IPS-NIHi11 (cell line): ENCODE measurements at regions not wholly inside any gene's neighbourhood (a gene's known extent, or its start where the extent isn't known, plus 50 kb on each side); places are given as distances from the start of the nearest gene placed in this dataset.

ENCODE experiments used
- DNase-seq: peaks from one replicate; pipeline ENCODE4 v3.0.0; 2012; ENCODE audit warnings: mixed read lengths, low spot score

DNA sequence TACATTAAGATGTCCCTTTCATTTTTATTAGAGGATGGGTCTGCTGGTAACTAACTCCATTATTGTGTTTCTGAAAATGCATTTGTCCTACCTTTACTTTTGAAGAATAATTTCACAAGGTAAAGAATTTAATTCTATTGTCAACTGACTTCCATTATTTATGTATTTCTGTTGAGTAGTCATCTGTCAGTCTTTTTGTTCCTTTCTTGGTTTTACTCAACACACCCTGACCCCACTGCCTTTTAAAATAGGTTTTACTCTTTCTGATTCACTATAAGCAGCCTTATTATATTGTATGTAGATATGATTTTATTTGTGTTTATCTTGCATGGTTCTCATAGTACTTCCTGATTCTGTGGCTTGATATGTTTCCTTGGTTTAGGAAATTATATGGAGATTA, 237.5 kb downstream of the TGFB2 start:
- no peak for DNase-seq

DNA sequence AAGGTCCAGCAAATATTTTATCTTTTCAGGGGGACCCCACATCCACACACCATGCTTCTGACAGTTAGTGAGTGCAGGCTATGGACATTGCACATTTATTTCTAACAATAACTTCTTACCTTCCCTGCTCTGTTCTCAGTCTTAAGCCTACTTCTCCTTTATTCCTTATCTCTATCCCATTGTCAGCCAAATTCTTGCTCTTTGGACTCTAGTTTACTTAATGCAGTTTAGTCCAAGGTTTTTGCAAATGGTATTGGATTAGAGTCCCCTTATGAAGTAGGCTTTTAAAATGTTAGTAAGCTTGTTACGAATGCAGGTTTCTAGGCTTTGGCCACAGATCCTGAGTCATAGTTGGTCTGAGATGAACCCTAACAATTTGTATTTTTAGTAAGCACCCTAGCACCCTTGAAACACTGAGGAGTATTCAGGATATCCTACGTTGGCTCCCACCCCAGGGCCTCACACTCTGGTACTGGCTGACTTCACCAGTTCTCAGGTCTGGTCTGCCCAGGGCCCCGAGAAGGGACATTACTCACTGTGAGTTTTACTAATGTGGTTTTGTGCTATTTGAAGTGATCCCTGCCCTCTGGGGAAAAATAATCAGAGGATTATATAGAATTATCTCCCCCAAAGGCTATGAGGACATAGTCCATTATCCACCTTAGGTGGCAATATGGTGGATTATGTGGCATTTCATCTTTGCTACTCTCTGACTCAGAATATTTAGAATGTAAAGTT, 239.5 kb downstream of the TGFB2 start:
- DNase-seq, result no peak

DNA sequence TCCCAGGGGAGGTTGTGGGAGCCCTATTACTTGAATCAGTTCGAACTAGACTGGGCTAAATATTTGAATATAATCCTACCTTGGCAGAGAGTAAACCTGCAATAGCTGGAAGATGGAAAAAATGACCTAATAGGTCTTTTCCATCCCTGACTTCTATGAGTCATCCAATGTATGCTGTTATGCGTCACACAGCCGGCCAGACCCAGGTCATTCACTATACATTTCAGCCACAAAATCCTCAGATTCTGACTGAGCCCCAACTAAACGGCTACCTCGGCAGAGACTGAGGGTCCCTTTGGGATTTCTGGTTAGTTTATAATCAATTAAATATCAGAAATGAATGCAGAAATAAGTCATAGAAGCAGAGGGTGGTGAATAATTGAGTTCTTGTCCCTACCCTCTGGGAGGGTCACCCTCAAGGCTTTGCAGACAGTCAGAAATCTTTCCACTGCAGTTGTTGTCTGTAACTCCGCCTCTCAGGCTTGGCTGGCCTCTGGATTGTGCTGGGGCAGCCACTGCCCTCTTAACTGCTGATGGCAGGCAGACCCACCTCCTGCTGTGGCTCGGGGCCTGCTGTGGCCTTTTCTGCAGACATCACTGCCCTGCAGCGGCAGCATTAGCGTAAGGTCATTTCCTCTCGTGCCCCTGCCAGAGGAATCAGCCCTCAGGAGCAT, 240.5 kb downstream of the TGFB2 start:
- DNase-seq, result peak; percentile 86

DNA sequence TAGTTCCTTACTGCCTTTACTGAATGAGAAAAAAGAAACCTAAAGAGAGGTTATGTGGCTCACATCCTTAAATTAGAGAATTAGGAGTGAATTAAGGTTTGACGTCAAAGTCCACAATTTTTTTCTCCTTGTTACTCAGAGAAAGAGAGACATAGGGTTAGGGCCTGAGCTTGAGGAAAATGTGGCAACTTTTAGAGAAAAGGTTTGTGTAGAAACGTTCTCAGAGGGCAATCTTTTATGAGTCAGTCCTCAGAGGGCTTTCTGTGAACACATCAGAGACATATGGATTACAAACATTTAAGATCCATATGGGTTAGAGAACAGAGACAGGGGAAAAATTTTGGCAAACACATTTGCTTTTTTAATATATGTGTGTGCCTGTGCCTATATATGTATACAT, 242.8 kb downstream of the TGFB2 start:
- DNase-seq, result no peak

DNA sequence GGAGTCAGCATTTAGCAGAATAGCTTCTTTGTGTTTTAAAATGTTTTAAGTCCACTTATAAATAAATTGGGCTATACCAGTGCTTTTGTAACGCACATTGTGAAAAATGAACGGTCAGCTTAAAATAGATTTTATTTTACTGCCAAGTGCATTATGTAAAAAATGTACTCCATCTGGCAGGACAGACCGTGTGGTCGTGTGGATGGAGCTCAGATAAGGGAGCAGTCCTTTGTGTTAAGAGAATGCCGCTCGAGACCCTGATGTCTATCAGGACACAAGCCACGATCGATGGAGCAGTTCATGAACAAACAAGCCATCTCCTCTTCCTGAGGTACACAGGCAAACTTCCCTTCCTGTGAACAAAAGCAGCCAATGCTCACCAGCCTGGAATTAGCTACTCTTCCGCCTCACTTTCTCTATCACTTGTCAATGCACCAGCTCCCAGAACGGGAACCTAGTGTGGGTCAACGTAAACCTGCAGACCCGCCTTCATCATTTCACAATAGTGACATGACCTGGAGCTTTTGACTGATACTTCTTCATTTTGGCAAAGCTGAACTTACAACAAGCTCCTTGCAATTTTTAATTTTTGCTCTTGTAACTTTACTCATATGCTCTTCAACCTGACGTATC, 243.5 kb downstream of the TGFB2 start:
- no peak for DNase-seq

DNA sequence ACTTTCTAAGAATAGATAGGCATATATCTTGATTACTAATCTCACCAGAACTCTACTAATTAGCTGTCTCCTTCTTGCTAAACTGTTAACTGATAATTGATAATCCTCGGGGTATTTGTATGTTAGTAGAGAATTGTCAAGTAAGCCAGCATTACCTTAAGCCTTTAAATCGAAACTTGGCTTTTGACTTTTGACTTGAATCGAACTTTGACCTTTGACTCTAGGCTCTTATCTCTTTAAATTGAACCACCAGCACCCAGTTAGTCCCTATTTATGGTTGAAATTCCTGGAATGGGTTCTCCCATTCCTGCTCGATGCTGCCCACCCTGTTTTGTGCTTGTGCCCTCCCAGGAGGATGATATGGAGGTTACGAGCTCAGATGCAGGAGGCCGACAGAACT, 244.4 kb downstream of the TGFB2 start:
- DNase-seq, result no peak

DNA sequence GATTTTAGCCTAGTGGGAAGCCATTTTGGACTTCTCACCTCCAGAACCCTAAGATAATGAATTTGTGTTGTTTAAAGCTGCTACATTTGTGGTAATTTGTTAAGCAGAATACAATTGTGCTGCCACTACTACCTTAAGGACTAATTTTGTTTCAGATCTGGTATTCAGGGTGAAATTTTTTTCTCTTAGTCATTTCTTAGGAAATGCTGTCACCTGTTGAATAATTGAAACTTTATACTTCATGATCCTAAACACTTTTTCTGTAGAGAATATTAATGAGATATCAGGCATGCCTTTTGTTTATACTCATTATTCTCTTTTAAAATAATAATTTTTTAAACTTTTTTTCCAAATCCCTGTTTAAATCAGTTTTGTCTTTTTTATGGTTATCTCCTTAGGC, 246.8 kb downstream of the TGFB2 start:
- no peak for DNase-seq

DNA sequence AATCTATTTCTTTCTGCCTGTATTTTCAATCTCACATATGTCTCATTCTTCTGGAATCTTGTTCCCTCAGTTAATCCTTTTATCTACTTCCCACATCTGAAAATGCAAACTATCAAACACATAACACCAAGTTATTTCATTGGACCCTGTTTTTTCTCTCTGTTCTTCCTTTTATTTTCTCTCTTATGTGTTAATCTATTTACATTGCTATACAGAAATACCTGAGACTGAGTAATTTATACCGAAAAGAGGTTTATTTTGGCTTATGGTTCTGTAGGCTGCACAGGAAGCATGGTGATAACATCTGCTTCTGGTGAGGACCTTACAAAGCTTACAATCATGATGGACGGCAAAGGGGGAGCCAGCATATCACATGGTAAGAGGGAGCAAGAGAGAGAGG, 247.6 kb downstream of the TGFB2 start:
- no peak for DNase-seq

DNA sequence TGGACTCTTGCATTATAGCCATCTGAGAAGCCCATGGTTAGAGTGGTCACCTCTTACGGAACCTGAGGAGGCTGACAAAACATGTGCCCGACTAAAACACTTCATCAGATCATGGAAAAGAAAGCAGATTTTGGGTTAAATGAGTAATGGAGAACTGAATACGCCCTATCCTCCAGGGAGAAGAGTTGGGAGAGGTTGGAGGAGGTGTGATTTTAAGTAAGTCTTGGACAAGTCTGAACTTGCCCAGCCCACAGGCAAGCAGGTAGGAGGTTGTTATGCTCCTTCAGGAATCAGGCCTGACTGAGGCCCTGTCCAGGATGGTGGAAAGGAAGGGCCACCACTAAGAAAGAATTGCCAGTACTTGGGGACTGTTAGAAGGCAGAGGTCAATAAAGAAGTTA, 255.8 kb downstream of the TGFB2 start:
- DNase-seq, result no peak

DNA sequence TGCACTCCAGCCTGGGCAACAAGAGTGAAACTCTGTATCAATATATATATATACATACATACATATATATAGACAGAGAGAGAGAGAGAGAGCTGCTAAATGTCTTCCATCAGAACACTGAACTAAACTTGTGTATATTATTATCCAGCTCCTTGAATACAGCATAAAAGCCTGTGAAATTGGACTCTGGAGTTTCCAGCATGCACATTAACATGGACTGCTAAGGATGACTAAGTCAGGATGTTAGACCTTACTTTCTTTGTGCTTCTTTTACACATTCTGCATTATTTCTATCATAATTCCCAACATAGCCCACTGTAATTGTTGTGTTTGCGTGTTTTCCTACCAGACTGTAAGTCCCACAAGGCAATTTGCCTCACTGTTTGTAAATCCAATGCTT, 259.1 kb downstream of the TGFB2 start:
- no peak for DNase-seq

DNA sequence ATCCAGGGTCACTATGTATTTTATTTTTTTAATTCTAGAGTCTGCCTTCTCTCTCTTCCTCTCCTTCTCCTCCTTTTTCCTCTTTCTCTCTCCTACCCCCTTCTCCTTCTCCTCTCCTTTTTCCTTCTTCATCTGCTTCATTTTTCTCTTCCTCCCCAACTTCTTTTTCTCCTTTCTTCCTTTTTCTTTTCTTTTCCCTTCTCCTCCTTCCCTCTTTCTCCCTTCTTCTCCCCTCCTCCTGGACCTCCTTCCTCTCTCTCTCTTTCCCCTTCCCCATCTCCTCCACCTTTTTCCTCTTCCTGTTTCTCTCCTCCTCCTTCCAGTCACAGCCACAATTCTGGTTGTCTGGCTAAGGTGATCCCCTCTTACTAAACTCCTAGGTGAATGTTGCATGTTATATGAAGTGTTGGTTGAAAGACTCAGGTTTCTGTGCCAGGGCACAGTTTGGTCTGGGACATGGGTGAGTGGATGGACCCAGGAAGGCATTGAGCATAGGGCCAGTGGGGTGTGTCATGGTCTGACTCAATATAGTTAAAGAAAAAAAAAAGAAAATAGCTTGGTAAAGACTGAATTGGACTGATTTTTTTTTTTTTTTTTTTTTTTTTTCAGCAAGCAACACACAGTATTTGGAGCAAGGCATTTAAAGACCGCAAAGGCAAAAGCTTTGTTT, 266.9 kb downstream of the TGFB2 start:
- no peak for DNase-seq

DNA sequence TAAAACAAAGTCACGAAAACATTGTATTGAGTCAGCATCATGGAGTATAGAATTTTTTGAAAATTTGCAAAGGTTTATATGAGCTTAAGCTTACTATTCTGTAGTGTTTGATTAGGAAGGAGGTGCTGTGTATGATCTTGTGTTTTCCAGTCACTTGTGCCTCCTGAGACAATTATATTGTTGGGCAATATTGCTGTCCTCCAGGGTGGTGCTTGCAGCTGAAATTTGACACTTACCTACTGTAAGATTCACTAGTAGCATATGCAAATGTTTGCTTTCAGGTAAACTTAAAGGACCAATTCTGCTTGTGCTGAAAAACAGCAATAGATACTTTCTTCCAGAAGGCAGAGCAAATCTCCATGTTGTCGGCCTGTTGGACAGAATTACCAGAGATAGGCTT, 268.0 kb downstream of the TGFB2 start:
- peak; percentile 12 for DNase-seq

DNA sequence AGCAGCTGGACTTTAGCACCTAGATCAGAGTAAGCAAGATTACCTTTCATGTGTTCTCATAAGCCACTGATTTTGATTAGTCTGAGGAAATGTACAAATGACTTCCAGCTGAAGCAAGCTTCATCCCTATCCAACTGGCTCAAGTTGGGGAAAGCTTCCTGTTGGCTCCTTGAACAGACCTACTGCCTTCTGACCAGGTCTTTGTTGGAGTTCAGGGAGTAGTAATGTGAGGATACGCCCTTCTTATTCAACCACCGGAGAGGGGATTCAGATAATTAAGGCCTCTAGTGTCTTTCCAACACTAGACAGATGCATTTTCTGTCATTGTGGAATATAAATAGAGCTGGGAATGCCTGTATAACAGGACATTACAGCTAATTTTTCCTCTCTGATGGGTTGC, 268.9 kb downstream of the TGFB2 start:
- no peak for DNase-seq

DNA sequence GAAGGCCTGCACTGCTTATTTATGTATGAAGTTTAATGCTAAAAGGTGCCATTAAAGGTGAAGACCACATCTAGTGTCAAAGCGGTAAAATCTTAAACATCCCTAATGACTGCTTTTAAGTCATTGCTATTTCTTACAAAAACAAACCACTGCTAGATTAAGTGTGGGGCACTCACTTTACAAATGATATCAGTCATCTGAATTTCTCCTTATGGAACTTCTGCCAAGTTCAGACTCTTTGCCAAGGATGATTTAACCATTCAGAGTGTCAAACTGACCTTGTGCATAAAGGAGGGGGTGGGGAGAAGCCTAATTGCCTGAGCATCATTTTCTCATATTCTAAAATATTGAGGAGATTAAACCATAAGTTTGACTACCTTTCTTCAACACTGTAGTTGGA, 271.5 kb downstream of the TGFB2 start:
- DNase-seq, result no peak

DNA sequence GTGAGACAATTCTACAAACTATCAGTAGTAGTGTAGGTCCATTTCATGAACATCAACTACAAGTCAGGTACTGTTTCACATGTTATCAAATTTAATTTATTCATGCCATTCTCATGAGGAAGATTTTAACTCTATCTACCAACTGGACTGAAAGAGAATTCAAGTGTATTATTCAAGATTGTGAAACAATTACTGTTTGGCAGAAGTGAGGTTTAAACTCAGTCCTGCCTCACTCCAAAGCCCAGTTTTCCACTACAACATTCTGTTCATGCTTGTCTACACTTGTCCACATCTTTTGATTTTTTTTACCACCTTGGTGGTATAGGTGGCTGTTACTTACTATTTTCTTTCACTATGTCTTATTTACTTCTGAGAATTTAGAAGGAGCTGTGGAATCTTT, 272.9 kb downstream of the TGFB2 start:
- DNase-seq, result no peak

DNA sequence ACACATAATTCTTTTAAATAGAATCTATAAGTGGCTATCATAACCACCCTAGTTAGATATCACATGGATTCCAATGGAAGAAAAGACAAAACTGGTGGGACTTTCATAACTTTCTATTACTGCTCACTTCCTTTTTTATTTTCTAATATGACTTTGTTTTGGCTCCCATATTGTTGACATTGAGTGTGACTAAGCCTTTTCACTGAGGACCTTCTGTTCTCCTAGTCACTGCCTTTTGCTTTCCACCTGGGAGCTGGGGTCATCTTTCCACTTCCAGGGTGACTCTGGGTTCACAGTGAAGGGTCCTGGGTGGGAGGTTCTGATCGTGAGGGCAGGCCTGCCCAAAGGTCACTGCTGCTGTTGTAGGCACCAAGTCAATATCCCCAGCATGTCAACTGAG, 275.8 kb downstream of the TGFB2 start:
- no peak for DNase-seq

DNA sequence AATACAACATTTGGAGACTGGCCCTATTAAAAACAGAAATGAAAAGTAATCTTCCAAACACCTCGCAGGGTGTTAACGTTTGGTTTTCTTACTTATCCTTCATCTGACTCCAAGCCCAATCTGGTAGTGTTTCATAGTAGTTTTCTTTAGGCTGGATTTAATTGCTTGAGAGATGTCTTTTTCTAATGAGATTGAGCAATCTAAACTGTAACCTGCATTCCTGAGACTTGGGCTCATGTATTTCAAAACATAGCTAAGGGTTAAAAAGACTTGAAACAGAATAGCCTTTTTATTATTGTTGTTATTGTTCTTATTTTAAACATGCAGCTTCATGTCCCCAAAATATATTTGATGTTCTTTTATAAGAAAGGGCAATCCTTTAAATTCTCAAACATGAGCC, 278.9 kb downstream of the TGFB2 start:
- DNase-seq, result no peak

DNA sequence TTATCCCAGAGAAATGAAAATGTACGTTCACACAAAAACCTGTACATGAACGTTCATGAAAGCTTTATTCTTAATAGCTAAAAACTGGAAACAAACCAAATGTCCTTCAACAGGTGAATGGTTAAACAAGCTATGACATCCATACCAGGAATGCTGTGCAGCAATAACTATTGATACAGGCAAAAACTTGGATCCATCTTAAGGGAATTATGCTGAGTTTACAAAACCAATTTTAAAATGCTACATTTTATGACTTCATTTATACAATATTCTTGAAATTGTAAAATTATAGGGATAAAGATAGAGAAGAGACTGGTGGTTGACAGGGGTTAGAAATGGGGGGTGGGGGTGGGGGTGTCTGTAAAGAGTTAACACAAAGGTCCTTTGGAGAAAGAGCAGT, 280.3 kb downstream of the TGFB2 start:
- no peak for DNase-seq

DNA sequence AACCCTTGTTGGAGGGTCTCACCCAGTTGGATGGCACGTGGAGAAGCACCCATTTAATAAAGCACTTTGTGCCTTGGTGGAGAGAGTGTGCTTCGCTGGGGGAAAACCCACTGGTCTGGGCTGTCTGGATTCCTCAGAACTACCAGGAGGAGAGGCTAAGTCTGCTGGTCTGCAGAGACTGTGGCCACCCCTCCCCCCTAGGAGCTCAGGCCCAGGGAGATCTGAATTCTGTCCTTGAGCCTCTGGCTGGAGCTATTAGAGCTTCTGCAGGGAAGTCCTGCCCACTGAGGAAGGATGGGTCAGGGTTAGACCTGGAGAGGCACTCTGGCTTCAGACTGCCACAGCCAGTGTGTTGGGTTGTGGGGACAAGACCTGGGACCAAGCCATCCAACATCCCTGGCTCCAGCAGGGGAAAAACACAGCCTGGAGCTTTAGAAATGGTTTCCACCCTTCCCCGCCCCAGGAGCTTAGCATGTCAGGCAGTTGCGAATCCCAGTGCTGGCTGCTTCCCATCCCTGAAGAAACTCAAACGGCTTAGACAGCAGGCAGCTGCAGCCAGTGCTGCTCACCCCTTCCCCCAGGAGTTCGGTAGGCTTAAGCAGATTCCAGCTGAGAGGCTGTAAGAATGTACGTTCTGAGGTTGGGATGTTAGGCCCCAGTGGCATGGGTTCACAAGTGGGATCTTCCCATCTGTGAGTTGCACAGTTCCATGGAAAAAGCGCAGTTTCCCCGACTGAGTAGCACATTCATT, 288.3 kb downstream of the TGFB2 start:
- DNase-seq, result no peak

DNA sequence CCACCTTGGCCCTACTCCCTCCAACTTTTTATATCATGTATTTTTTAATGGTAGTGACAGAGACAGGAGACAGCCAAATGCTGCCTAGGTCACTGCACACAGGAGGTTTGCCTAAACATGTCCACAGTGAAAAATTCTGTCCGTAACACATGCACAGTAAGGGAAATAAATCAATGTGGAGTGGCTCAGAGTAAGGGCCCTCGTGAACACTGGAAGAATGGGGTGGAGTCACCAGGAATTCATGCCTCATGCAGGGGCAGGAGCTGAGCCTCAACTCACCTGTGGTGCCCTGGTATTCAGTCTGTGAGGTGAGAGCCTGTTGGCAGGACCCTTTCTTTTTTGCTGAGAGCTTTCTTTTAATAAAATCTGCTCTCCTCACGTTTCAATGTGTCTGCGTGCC, 289.1 kb downstream of the TGFB2 start:
- no peak for DNase-seq

DNA sequence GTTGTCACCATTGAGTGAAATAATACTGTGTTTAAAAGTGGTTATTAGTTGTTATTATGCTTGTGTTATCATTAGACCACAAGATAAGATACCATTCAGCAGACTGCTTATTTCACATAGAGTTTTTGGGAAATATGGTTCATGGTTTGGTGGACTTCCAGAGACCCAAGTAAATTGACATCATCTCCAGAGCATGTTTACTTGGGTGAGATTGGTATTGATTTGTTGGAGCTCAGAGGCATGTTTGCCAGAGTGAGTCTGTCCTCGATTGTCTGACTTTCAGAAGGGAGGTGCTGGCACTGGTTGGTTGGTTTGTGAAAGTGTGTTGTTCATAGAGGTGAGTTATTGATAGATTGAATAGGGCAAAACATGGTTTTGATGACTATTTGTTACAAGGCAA, 291.4 kb downstream of the TGFB2 start:
- DNase-seq, result no peak

DNA sequence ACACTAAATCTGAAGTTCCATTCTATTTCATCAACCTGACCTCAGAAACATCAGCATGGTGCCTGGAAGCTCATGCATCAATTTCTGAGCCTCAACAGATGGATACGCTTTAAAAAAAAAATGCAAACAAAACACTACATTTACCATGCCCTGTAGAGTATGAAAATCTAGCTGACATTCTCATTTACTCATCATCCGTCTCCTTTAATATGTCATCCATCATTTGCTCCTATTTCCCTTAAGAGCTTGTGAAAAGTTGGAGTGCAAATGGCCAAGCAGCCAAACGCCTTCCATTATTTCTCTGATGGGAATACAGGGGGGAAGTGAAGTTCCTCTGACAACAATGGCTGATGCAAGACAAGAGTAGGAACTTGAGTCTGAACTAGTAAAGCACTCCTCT, 295.0 kb downstream of the TGFB2 start:
- no peak for DNase-seq
